A673 (cell line): ENCODE measurements at regions not wholly inside any gene's neighbourhood (a gene's known extent, or its start where the extent isn't known, plus 50 kb on each side); places are given as distances from the start of the nearest gene placed in this dataset.

Source experiments
- BruUV-seq: library from RNA; stranded (reverse); fragments of 400-500 nt; replicated peaks from 2 replicates; lab custom pipeline; 2021; lab: Mats Ljungman, UMichigan
- CTCF ChIA-PET: fragments of 300-600 bp; sonication (Branson Sonifier 250); formaldehyde crosslinking; loops from one replicate; lab custom pipeline; 2022; ENCODE audit warnings: antibody characterized with exemption; lab: Charles Lee
- POLR2A ChIA-PET: fragments of 300-600 bp; sonication (Branson Sonifier 250); formaldehyde crosslinking; loops from one replicate; lab custom pipeline; 2022; ENCODE audit warnings: antibody characterized with exemption; ENCODE audit not compliant: low non-redundant PET; lab: Charles Lee
- DNase-seq: peaks from one replicate; pipeline ENCODE4 v3.0.0-alpha.2; 2015; ENCODE audit warnings: low spot score
- H3K27ac ChIP-seq: fragments of 200-600 bp; sonication (generic); 2 replicates; pipeline ENCODE4 v1.5.1; 2016; ENCODE audit warnings: mixed run types, low read depth, mild to moderate bottlenecking, mixed read lengths, antibody characterized with exemption, low read length; ENCODE audit not compliant: poor library complexity, severe bottlenecking
- H3K27me3 ChIP-seq: fragments of 200-600 bp; sonication (generic); replicated peaks from 2 replicates; pipeline ENCODE4 v1.6.1; 2017; ENCODE audit warnings: mixed run types, low read depth, mild to moderate bottlenecking, mixed read lengths, antibody characterized with exemption, low read length; ENCODE audit not compliant: insufficient read depth, poor library complexity
- H3K36me3 ChIP-seq: fragments of 200-600 bp; sonication (generic); 2 replicates; pipeline ENCODE4 v1.6.1; 2016; ENCODE audit warnings: mixed run types, mild to moderate bottlenecking, mixed read lengths, antibody characterized with exemption, low read length; ENCODE audit not compliant: insufficient read depth, poor library complexity, severe bottlenecking
- H3K4me1 ChIP-seq: fragments of 200-600 bp; sonication (generic); 2 replicates; pipeline ENCODE4 v1.6.1; 2017; ENCODE audit warnings: mixed run types, mild to moderate bottlenecking, mixed read lengths, antibody characterized with exemption, low read length; ENCODE audit not compliant: insufficient read depth, poor library complexity, severe bottlenecking
- H3K4me3 ChIP-seq: fragments of 200-600 bp; sonication (generic); 2 replicates; pipeline ENCODE4 v1.5.1; 2016; ENCODE audit warnings: low read depth, mixed run types, mild to moderate bottlenecking, mixed read lengths, low read length; ENCODE audit not compliant: poor library complexity, severe bottlenecking
- H3K9me3 ChIP-seq: fragments of 200-600 bp; sonication (generic); 2 replicates; pipeline ENCODE4 v1.6.1; 2016; ENCODE audit warnings: mixed run types, low read depth, mild to moderate bottlenecking, mixed read lengths, antibody characterized with exemption, low read length; ENCODE audit not compliant: poor library complexity, severe bottlenecking
- CTCF ChIP-seq: fragments of 300-800, 200-600 bp; sonication (generic); conservative IDR thresholded peaks from 2 replicates; pipeline ENCODE4 v1.5.1; 2017; ENCODE audit warnings: low read depth, mild to moderate bottlenecking, antibody characterized with exemption, low read length, moderate library complexity, mixed read lengths
- EZH2 ChIP-seq: fragments of 200-600 bp; sonication (generic); IDR thresholded peaks from 2 replicates; pipeline ENCODE4 v1.6.1; 2017; ENCODE audit warnings: borderline replicate concordance, low read depth, mild to moderate bottlenecking, mixed read lengths, antibody characterized with exemption, low read length; ENCODE audit not compliant: poor library complexity, severe bottlenecking
- intact Hi-C: fragments of 100-400 bp; cut with micrococcal nuclease; formaldehyde crosslinking; loops from one replicate; pipeline ENCODE4 v1.10.0; 2022; ENCODE audit not compliant: unreplicated experiment

- H3K9me3 ChIP-seq: no peaks in the 10 kb centered on the region
- H3K27me3 ChIP-seq: no peaks in the 10 kb centered on the region
- intact Hi-C loops: no loop called here
- TF ChIP-seq CTCF: no peak
- TF ChIP-seq EZH2: no peak
- BruUV-seq: no TSS peak
- no peak overlapping the region for H3K4me3 ChIP-seq
- ChIA-PET CTCF (no interaction called here), POLR2A (no interaction called here)
- H3K4me1 ChIP-seq: peaks cover 8% of the 10 kb centered on the region
- H3K27ac ChIP-seq: no peak overlapping the region
- H3K36me3 ChIP-seq: no peaks in the 10 kb centered on the region
- DNase-seq: no peak
These were observed 62.0 kb downstream of the SUCNR1 start for GRCh38 chr3:151935446-151935845.

DNA sequence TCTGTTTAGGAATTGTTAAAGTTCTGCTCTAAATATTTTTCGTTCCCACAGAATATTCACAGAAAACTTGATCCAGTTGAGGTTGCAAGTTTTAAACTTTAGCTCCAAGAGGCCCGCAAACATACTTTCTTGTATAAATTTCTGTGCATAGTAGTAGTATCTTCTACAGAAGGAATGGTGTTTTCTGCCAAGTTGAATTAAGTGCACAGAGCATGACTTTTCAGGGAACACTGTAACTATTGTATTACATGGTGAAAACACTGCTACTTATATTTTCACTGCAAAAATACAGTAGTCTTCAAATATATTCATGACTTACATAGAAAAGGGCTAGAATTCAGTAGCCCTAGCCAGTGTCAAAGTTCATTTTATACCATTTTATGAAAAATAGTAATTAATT lies 67.0 kb downstream of the SUCNR1 start:
- no TSS peak for BruUV-seq
- H3K9me3 ChIP-seq: no peaks in the 10 kb centered on the region
- intact Hi-C loops: no loop called here
- no peaks in the 10 kb centered on the region for H3K27me3 ChIP-seq
- DNase-seq: no peak
- ChIA-PET POLR2A (no interaction called here), CTCF (no interaction called here)
- no peak overlapping the region for H3K4me3 ChIP-seq
- H3K36me3 ChIP-seq: no peaks in the 10 kb centered on the region
- no peaks in the 10 kb centered on the region for H3K4me1 ChIP-seq
- TF ChIP-seq EZH2: no peak
- no peak for TF ChIP-seq CTCF
- H3K27ac ChIP-seq: no peak overlapping the region

GRCh38 chr3:151943539-151943938 lies 70.1 kb downstream of the SUCNR1 start:
- Histone ChIP-seq H3K27ac (no peak overlapping the region), H3K9me3 (no peaks in the 10 kb centered on the region), H3K4me3 (no peak overlapping the region), H3K4me1 (no peaks in the 10 kb centered on the region), H3K27me3 (no peaks in the 10 kb centered on the region), H3K36me3 (no peaks in the 10 kb centered on the region)
- intact Hi-C loops: no loop called here
- DNase-seq: no peak
- ChIA-PET CTCF (no interaction called here), POLR2A (no interaction called here)
- TF ChIP-seq EZH2 (no peak), CTCF (no peak)
- BruUV-seq: no TSS peak
